ENCODE measurements at regions not wholly inside any gene's neighbourhood (a gene's known extent, or its start where the extent isn't known, plus 50 kb on each side); places are given as distances from the start of the nearest gene placed in this dataset.

DNA sequence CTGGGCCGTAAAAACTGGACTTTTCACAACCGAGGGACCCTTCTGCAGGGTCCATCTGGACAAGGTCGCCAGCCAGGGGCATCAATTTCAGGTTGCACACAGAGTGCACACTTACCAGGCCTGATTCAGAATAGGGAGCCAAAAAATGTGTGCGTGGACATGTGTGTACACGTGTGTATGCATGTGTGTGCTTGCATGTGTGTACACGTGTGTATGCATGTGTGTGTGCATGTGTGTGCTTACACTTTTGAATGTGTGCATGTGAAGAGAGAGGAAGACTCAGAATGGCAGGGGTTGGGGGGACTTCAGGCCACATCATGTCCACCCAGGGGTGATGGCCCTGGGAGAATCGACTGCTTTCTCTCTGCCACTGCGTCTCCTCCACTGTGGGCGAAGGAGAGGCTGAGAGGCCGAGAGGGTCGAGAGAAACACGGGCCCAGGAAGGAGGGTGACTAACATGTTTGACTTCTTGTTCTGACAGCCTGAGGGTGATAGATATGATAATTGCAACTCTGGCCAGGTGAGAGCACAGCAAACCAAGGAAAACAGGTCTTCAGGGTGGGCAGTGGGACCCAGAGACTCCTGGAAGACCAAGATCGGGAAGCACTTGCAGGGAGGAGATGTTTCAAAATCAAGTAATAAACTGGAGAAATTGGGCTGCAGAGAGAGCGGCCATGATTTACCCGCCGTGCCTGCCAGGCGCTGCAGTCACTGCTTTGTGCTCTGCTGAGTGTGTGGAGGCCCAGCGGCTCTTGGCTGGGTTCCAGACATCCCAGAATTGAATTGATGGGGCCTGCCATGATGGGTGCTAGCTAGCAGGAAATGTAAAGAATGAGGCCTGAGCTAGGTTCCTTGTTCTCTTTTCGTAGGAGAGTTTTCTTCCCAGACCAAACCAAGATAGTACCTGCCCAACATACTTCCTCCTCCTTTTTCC, 310.8 kb downstream of the QKI start:
- no peak for DNase-seq

DNA sequence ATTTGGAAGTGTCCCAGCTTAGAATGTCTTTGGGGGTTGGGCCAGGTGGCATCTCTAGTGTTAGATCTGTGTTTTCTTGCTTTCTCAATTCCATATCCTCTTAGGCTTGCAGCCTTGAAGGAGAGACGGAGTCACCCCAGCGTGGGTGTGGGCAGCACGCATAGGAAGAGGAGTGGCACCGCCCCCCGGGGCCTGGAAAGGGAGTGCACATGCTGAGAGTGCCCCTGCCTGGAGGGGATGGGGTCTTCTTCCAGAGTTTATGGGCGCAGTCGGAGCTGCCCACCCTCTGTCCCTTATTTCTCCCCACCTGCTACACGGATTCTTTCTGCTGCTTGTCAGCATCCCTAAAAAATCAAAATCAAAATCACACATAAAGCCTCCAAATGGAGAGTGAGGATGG, 309.7 kb downstream of the QKI start:
- DNase-seq: no peak

GRCh38 chr6:163723759-163724158, 309.2 kb downstream of the QKI start:
- no peak for DNase-seq

DNA sequence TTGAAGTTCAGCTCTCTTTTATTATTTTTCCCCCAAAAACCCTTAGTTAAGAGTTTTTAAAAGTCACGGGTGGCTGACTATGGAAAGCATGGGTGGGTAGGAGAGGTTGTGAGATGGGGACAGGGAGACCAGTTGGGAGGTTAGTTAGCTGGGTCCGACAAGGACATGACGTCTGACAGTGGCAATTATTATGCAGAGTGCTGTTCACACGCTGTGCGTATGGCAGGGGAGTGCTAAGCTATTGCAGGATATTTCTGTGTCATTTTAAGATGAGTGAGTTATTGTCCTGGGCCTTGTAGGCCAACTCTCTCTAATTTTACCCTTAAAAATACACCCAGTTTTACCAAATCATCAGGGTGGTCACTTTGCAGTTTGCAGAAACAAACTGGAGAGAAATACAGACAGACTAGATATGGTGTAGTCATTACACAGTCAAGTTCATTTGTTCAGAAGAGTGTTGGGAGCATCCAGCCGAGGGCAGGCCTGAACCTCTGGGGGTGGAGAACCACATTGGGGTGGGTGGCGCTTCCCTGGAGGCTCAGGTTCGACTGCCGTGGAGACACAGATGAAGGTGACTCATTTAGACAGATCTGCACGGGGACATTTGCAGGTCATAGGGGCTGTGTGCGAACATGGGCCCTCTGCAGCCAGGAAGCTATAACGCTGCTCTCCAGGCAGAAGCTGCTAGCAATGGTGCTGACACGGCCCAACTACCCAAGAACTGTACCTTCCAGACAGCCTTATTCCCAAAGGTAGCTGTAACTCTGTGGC, 307.6 kb downstream of the QKI start:
- DNase-seq: no peak

DNA sequence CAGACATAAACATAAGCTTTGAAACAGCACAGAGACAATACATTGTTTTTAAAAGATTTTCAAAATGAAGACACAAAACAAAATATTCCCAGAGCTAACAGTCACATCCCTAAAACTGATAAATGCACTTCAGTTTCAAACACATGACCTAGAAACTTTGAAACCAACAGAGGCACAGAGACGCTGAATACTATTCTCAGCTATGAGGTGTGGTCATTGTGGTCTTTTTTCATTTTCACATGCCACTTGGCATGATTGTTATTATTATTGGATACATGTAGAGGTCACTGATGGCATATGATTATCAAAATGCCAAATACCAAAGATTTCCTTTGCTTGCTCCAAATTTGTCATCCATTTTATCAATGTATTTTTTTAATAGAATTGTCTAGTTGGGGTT, 306.9 kb downstream of the QKI start:
- DNase-seq: no peak

GRCh38 chr6:163720460-163721235, 306.1 kb downstream of the QKI start:
- DNase-seq: no peak

DNA sequence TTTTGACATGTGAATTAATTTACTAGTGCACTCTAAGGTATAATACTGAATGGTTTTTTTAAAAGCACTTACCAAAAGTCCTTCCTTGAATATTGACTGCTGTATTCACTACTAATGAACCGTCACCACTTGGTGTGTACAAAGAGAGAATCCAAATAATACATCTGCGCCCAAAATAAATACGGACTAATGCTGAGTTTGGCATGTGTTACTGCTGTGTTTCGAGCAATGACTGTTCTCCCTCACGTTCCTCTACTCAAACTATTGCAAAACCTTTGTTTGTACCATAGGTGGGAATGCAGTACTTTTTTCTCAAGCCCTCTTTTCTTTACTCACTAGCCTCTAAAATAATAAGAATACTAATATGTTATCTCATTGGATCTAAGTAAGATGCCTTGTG, 305.5 kb downstream of the QKI start:
- DNase-seq: no peak

DNA sequence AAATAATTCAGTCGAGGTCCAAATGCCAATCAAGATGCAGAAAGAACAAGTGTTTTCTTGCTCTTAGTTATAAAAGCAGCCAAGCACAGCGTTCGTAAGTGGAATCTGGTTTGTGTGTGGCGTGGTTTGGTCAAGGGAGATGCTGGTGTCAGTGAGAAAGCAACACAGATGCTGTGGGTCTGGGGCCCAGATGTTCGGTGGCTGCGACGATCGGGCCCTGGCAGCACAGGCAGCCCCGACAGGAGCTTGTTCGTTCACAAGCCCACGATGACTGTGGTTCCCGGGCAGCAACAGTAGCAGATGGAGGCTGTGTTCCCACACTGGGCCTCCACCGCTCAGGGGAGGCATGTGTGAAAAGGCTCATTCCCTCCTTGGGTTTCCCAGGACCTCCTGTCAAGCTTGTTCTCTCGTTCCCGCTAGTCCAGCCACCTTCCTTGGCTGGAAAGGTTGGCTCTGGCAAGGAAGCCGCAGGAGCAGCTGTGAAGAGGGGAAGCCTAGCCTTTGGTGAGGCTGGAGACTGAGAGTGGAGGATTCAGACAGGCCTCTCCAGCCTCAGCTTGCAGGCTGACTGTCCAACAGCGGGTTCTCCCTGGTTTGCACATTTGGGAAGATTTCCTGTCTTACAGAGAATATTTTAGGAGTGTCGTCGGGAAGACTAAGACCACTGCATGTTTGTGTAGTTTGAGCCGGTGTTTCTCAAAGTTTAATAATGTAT, 304.7 kb downstream of the QKI start:
- no peak for DNase-seq

GRCh38 chr6:163718537-163718936, 304.0 kb downstream of the QKI start:
- DNase-seq: no peak

DNA sequence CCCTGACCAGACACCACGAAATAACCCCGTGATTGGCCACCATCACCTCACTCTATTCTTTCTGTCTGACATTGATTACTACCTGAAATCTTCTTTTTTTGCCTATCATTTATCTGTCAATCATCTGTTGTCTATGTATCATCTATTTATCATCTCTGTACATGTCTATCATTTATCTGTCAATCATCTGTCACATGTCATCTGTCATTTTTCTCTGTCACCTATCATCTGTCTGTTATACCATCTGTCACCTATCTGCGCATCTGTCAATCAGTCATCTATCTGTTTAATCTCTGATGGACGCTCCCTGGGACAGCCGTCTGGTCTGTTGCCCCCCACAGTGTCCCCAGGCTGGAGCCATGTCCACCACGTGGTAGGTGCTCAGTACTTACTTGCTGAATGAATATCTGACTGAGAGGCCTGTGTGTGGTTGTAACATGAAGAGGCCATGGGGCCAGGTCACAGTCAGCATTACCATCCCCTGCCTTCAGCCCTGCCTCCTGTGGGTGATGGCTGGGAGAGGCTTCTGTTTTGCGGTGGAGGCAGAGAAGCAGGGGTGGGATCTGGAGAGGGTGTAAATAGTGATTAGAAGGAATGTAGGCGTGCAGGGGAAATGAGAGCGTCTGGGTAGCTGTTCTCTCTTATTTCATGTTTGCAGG, 302.7 kb downstream of the QKI start:
- DNase-seq: no peak

DNA sequence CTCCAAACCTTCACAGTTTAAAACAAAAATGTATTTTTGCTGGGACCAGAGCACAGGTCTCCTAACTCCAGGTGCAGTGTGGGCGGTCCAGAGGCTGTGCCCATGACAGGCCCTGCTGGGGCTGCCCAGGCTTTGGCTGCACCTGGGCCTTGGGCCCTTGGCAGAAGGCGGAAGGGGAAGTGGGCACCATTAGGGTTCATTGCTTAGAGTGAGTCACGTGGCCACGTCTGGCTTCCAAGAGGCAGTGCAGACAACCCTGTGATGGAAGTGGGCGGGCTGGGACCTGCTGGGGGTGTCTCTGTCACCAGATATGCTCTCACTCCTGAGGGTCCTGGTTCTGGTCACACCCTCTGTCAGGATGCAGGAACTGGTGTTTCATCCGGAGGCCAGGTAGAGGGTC, 302.2 kb downstream of the QKI start:
- no peak for DNase-seq

DNA sequence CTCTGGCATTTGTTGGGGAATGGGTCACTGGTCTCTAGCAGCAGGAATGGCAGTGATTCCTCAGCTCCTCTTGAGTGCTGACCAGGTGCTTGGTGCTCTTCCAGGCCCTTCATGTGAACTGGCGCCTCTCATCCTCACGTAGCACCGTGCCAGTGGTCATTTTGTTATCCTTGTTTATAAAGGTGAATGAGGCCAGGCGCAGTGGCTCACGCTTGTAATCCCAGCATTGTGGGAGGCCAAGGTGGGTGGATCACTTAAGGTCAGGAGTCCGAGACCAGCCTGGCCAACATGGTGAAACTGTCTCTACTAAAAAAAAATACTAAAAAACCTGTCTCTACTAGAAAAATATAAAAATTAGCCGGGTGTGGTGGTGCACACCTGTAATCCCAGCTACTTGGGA, 301.3 kb downstream of the QKI start:
- no peak for DNase-seq

- no peak for DNase-seq
These were observed 299.7 kb downstream of the QKI start for GRCh38 chr6:163714179-163714578.

DNA sequence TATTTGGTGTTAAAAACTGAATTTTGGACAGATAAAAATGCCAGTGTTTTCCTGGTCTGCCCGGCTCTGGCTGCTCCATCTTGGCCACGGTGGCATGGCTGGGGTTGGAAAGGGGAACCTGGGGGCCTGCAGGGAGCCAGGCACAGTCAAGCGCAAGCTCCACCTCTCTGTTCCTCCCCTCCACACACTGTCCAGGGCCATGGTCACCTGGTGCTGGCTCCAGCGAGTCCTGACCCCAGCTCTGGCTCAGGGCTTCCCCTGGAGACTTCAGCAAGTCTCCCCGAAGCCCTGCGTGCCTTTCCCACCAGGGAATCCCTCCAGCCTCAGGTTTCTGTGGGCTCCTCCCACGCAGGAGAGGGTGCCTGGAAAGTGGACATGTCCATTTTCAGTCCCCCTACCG, 298.5 kb downstream of the QKI start:
- DNase-seq: no peak

DNA sequence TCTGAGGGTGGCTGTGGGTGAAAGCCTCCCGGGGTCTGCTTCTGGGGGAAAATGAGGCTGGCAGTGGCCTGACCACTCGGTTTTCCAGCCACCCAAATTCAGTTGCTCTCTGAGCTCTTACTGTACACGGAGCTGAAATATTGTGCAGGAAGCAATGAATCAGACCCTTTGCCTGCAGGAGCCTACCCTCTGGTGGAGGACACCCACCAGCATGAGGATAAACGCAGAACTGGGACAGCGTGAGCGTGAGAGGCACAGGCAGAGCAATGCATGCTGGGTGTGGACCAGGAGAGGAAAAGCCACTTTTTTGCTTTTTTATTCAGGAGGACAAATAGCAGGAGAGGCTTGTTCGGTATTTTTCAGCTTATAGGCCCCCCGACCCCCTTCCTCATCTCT, 298.0 kb downstream of the QKI start:
- DNase-seq: no peak

DNA sequence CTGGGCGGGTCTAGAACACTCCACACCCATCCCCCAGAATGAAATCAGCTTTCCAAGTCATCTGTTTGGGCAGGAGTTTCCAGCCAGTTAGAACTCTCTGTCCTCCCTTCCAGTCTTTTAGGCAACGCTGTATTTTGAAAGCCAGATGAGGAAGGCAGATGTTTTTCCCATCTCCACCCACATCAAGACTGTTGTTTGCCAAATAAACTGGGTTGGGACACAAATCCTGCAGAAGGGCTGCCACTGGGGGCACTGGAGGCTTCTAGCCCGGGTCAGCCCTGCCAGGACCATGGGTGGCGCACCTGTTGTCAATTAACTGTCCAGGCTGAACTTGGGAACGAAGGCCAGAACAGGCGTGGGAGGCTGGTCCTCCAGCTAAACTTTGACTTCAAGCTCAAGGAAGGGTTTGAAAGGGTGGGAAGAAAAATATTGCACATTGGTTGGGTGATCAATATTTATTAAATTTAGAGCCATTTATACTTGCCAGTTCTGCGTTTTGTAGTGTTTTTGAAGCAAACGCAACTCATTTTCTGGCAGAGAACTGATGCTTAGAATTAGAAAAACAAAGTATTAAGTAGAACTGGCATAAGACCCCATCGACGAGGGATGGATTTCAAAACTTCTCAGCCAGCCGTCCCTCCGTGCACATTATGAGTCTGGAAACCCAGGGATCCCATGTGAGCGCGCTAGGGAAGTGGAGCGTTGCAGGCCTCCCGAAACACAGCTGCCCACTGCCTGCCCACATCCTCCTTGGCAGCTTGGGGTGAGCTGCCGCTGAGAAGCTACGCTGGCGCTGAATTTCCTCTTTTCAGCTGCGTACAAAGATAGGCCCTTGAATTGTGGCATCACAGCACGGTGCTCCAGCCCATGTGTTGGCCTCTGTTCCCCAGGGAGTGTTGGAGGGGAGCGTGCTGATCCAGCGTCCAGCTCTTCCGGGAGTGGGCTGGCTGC, 297.4 kb downstream of the QKI start:
- no peak for DNase-seq

DNA sequence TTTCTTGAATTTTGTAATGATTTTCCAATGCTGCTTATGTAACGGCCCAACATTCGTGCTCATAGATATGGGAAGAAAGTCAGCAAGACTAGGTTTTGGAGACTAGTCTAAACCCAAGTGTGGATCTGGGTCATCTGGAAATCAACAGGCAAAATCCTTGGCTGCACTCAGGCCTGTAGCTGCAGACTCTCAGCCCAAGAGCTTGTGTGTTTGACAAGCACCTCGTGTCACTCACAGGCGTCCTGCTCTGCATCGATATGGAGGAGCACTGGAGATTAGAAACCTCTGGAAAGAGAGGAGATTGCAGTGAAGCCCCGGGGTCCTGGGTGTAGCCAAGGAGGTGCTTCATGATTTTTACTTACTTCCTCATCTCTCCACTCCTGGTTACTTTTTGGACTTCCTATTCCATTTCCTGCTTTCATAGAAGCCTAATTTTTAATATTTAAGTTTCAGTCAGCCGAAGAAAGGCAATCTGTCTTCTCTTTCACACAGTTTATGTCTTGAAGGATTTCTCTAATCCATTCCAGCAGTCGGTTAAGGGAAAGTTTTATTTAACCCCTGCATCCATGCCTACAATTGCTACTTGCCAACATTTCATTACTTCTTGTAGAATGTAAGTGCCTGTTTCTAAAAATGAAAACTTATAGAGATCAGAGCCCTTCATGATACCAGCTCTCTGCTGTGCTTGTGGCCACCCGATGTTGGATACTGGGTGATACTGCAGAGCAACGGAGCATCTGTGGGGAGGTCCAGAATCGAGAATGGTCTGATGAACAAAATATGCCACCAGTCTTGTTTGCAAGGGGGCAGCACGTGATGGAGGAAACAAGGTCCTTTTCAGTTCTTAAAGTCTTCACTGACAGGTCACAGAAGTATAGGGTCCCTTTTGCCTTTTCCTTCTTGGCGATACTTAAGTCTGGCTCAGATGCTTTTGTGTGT, 296.3 kb downstream of the QKI start:
- DNase-seq: no peak

- DNase-seq: no peak
These were observed 295.2 kb downstream of the QKI start for GRCh38 chr6:163709693-163710092.

GRCh38 chr6:163709255-163709654, 294.7 kb downstream of the QKI start:
- DNase-seq: no peak

DNA sequence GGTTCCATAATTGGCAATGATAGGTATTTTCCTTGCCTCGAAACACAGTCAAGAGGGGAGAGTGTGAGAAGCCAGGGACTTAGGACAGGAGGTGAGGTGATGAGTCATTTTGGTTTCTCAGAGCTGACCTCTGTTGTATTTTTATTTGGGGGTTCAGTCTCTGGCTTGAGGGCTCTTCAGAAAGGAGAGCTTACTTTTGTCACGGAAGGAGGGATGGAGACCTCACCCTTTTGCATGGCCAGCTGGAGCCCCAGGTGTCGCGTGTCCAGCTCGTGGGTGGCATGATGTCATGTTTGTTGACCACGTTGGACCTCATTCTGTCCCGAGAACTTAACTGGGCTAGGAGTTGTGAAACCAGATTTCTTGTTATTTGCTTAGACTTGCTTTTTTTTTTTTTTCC, 293.9 kb downstream of the QKI start:
- no peak for DNase-seq

Data from T-helper 9 cell (primary cell).